Nephron progenitor cell (in vitro differentiated cells): ENCODE measurements at regions not wholly inside any gene's neighbourhood (a gene's known extent, or its start where the extent isn't known, plus 50 kb on each side); places are given as distances from the start of the nearest gene placed in this dataset.

Experiments used
- DNase-seq: peaks from one replicate; pipeline ENCODE4 v3.0.0; 2021
- H3K27ac Mint-ChIP-seq: 2 replicates; pipeline ENCODE4 v1.8.0; 2021; ENCODE audit warnings: mild to moderate bottlenecking, moderate library complexity, mixed read lengths
- H3K27me3 Mint-ChIP-seq: 2 replicates; pipeline ENCODE4 v1.8.0; 2021; ENCODE audit warnings: mild to moderate bottlenecking, low read depth, mixed read lengths; ENCODE audit not compliant: poor library complexity
- H3K36me3 Mint-ChIP-seq: 2 replicates; pipeline ENCODE4 v1.8.0; 2021; ENCODE audit warnings: low read depth, mixed read lengths
- H3K4me1 Mint-ChIP-seq: 2 replicates; pipeline ENCODE4 v1.8.0; 2021; ENCODE audit warnings: mixed read lengths
- H3K4me3 Mint-ChIP-seq: 2 replicates; pipeline ENCODE4 v1.8.0; 2021; ENCODE audit warnings: mild to moderate bottlenecking, moderate library complexity, mixed read lengths
- H3K9me3 Mint-ChIP-seq: 2 replicates; pipeline ENCODE4 v1.8.0; 2021; ENCODE audit warnings: mild to moderate bottlenecking, moderate library complexity, mixed read lengths
- CTCF ChIP-seq: fragments of 200-600 bp; sonication (generic); IDR thresholded peaks from 2 replicates; pipeline ENCODE4 v1.5.0; 2021; ENCODE audit warnings: antibody characterized with exemption

- Mint-ChIP-seq H3K36me3 (no peaks in the 10 kb centered on the region), H3K4me1 (peaks cover 45% of the 10 kb centered on the region), H3K9me3 (no peaks in the 10 kb centered on the region), H3K4me3 (no peak overlapping the region), H3K27ac (no peak overlapping the region), H3K27me3 (peaks cover 26% of the 10 kb centered on the region)
- DNase-seq = no peak
- TF ChIP-seq CTCF = no peak
Measured at GRCh38 chr10:131806646-131807317, 94.0 kb upstream of the PPP2R2D start.

- H3K27ac Mint-ChIP-seq = no peak overlapping the region
- H3K36me3 Mint-ChIP-seq = no peaks in the 10 kb centered on the region
- no peak for DNase-seq
- H3K27me3 Mint-ChIP-seq = peaks cover 30% of the 10 kb centered on the region
- peaks cover 34% of the 10 kb centered on the region for H3K4me1 Mint-ChIP-seq
- H3K9me3 Mint-ChIP-seq = no peaks in the 10 kb centered on the region
- H3K4me3 Mint-ChIP-seq = no peak overlapping the region
- no peak for TF ChIP-seq CTCF
Measured at GRCh38 chr10:131808370-131808930, 92.4 kb upstream of the PPP2R2D start.

DNA sequence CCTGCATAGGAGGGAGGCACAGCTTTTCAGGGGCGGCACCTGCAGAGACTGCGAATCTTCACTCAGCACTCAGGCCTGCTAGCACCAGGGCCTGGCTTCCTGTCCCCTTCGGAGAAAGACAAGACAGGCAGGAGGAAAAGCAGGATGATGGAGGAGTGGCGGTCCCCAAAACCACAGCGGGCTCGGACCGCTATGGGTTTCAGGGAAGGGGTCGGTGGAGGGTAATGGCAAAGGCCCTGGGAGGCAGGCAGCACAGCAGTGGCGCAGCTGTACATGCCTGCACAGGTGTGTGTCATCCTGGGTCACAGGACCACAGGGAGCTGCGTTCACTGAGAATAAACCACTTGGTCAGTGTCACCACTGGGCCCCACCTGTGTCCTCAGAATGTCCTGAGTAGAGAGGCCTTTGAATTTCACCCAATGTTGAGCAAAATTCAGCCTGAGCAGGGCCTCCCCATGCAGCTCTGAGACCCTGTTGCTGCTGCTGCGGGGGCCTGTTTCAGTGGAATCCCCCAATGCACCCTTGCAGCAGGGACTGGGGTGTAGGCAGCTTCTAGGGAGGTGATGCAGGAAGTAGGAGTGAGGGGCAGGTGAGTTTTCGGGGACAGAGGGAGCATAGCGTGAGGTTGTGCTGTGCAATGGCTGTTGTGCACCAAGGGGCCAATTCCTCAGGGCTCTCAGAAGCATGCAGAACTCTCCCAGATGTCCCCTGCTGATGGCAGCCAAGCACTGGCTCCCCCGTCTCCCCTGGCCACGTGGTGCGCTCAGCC lies 90.6 kb upstream of the PPP2R2D start:
- peaks cover 29% of the 10 kb centered on the region for H3K27me3 Mint-ChIP-seq
- no peak for TF ChIP-seq CTCF
- peaks cover 34% of the 10 kb centered on the region for H3K4me1 Mint-ChIP-seq
- no peaks in the 10 kb centered on the region for H3K36me3 Mint-ChIP-seq
- no peak overlapping the region for H3K4me3 Mint-ChIP-seq
- no peak overlapping the region for H3K27ac Mint-ChIP-seq
- H3K9me3 Mint-ChIP-seq = no peaks in the 10 kb centered on the region
- DNase-seq = no peak

DNA sequence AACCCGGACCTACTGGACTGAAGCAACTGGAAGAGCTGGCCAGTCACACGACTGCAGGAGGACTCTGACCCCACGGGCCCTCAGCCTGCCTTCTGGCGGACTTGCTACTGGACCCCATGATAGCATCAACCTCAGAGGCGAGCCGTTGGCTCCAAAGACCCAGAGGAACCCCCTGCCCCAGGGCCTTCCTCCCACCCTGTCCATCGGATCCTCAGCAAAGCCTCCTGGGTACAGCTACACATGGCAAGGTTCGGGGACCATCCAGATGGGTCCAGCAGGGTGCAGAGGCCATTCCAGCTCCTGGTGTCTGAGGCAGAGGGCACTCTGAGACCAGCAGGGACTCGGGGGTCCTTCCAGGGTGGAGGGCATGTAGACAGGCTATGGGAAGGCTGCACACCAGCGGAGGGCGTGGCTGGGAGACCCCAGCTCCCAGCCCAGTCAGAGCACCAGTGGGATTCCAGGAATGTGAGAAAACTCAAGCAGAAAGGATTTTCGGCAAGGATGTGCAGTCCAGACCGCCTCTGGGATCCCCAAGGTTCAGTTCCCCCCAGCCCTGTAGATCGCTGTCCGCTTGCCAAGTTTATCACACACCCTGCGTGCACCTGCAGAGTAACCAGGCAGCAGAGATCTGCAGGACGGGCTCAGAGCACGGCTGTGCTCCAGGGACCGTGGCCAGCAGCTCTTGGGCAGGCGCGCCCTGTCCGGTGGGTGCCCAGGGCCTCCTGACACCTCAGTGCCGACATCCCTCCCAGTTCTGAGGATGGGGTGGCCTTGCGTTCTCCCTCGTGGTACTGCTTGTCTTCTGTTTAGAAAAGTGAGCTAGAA lies 89.8 kb upstream of the PPP2R2D start:
- peaks cover 31% of the 10 kb centered on the region for H3K27me3 Mint-ChIP-seq
- no peak for TF ChIP-seq CTCF
- H3K4me3 Mint-ChIP-seq = no peak overlapping the region
- H3K4me1 Mint-ChIP-seq = peaks cover 42% of the 10 kb centered on the region
- H3K36me3 Mint-ChIP-seq = no peaks in the 10 kb centered on the region
- no peak for DNase-seq
- H3K27ac Mint-ChIP-seq = no peak overlapping the region
- no peaks in the 10 kb centered on the region for H3K9me3 Mint-ChIP-seq

- no peak overlapping the region for H3K27ac Mint-ChIP-seq
- H3K9me3 Mint-ChIP-seq = no peaks in the 10 kb centered on the region
- peaks cover 32% of the 10 kb centered on the region for H3K27me3 Mint-ChIP-seq
- no peaks in the 10 kb centered on the region for H3K36me3 Mint-ChIP-seq
- DNase-seq = no peak
- TF ChIP-seq CTCF = no peak
- no peak overlapping the region for H3K4me3 Mint-ChIP-seq
- peaks cover 46% of the 10 kb centered on the region for H3K4me1 Mint-ChIP-seq
Measured at GRCh38 chr10:131811630-131812403, 89.0 kb upstream of the PPP2R2D start.
